ENCODE measurements at regions not wholly inside any gene's neighbourhood (a gene's known extent, or its start where the extent isn't known, plus 50 kb on each side); places are given as distances from the start of the nearest gene placed in this dataset.
"Not testable (repeated sequence)": the region's sequence is repeated elsewhere in the genome, so short reads cannot be mapped to it uniquely, and the experiment has no call there.

DNA sequence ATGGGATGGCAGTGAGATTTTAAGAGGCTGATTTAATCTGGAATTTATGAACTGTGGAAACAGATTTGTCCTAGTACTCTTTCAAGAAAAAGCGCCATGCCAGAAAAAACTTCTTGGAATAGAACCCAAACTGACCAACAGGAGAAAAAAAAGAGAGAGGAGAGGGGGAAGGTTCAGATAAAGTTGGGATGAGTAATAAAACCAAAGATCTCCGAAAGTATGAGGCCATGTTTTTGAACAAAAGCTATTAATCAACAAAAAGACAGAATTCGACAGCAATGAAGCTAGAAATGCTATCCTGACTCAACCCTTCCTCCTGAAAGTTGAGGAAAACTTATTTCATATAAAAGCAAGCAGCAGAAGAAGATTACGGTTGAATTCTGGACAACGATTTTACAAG is 135.5 kb downstream of the CEMIP2 start:
- no peak for DNase-seq (ENCODE audit: low read depth)

DNA sequence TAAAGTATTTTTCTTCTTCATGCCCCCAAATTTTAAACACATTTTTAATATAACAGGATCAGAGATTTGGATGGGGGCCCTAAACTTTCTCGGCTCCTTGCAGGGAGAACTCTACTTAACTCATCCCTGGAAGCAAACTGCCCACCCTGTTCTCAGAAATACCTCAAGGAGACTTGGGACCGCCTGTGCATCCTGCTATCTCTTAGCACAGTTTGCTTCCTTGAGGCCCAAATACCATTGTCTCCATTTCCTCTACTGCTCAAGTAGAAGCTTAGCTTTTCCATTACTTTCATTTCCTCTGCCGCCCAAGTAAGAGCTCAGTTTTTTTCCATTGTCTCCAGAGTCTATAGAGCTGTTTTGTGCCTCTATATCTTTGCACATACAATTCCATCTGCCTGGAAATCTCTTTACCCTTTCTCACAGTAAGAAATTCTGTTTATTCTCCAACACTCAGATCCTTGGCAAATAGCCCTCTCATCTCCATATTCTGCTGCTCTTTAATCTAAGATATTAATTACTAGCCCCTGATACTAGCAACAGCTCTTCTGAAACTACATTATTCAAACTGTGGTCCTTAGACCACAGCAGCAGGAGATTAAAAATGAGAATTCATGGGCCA is 137.8 kb downstream of the CEMIP2 start:
- DNase-seq (ENCODE audit: low read depth): no peak

DNA sequence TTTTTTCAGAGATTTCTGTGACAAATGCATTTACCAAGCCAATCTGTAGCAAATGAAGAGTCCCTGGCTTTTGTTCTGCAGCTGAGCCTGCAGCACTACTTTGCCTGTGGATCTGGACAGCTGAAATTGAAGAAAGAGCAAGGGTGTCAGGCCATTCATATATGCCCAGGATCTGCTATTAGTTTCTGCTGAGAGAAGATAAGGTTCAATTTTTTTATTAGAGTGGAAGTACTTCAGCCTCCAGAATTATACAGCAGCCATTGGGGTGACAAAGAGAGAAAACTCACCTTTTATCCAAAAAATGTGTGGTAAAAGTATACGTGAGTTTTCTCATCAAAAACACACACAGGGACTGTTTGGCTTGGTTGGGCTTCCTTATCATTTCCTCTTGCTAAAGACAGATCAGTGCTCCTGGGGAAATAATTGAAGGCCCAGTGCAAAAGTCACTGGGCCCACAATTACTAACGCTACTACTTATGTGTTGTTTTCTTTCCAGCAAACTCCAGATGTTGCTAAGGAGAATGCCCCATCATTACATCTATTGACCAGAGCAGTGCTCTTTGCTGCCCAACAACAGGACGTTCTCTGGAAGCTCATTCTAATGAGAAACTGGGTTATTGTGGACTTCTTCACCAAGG is 138.6 kb downstream of the CEMIP2 start:
- DNase-seq (ENCODE audit: low read depth): no peak

DNA sequence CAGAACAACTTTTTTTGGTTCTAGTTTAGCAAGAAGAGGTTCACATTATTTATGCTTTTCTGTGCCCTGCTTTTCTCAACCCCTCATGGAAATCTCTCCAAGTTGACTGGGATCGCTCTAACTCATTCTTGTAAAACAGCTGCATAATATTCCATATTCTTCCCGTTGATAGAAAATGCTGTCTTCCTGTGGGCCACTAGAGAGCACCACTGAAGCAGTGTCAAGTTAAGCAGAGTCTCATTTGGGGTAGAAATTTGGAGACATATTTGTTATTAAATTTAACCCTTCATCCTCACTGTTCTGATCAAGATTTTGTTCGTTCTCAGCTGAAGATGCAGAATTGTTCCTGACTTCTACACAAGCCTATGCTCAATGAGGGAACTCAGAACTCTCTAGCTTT is 140.1 kb downstream of the CEMIP2 start:
- DNase-seq (ENCODE audit: low read depth): no peak

DNA sequence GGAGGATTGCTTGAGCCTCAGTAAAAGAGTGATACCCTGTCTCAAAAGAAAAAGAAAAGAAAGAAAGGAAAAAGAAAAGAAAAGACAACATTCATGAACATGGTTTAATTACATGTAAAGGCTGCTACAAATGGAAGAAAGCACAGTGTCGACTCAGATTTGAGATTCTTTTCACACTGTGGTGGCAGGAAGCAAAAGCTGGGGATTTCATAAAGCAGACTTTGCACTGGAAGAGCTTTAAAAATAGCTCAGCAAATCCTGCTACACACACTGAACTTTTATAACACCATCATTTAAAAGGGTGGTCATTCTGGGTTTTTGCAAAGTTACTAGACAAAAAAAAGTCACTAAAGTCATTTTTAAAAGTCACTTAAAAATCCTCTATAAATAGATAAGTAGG is 140.8 kb downstream of the CEMIP2 start:
- DNase-seq (ENCODE audit: low read depth): no peak

DNA sequence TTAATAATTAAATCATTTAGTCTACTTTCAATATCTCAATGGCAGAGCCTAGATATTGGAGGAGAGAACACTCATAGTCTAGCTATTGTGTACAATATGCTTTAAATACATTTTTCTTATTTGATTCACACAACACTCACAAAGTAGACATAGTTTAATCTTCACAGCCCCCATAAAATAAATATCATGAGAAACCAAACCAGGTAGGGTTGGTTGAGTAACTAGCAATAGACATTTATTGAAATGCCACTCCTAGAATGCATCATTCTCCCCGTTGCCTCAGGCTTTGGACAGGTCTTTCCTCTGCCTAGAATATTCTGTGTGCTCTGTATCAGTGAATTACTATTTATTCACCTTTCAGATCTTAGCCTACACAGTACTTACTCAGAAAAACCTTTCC is 141.9 kb downstream of the CEMIP2 start:
- no peak for DNase-seq (ENCODE audit: low read depth)

DNA sequence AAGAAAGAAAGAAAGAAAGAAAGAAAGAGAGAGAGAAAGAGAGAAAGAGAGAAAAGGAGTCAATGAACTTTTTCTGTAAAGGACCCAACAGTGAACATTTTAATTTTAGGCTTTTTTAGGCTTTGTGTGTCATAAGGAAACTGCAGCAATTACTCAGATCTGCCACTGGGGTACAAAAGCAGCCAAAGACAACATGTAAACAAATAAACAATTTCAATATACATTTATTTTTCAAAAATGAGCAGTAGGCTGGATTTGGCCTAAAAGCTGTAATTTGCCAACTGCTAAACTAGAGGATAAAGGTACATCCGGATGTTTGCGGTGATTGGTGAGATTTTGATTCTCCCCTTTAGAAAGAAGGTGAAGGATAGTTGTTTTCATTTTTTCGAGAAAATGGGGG is 143.6 kb downstream of the CEMIP2 start:
- DNase-seq (ENCODE audit: low read depth): no peak

DNA sequence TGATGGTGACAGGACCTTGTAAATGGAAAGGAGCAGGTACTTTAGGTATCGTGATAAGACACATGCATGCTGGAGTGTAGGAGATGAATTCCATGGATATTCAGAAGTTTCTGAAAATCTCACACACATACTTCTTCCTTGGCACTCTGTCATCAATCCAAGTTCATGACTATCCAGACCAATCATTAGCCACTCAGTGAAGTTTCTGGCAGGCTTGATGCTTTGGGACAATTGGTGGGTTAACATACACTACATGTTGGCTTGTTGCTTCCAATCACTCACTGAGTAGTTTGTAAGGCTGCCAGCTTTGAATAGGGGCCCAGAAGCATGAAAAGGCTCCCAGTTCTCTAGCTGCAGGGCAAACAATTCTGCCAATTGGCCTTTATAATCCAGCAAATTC is 147.6 kb downstream of the CEMIP2 start:
- no peak for DNase-seq (ENCODE audit: low read depth)

DNA sequence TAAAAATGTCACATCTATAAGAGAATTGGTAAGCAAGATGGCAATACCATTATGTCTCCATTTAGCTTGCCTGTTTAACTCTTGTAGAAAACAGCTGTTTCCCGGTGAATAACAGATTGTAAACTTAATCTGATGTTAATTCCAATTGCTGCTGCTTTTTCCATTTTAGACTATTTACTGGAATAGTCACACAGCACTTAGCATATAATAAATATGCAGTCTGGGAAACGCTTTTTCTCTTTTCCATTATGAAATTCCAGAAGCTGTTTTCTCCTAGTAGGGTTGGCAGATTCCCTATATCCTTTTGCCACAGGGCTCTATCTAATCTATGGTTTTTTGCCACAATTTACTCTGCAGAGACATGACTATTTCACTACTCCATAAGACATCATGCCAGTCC is 148.0 kb downstream of the CEMIP2 start:
- DNase-seq (ENCODE audit: low read depth): no peak

DNA sequence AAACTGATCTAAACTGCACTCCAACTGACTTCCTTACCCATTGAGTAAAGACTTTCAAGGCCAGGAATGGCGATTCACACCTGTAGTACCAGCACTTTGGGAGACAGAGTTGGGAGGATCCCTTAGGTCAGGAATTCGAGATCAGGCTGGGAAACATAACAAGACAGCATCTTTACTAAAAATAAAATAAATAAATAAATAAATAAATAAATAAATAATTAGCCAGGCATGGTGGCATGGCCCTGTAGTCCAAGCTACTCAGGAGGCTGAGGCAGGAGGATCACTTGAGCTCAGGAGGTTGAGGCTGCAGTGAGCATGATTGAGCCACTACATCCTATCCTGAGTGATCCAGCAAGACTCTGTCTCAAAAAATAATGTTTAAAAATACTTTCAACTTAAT is 148.4 kb downstream of the CEMIP2 start:
- no peak for DNase-seq (ENCODE audit: low read depth)

DNA sequence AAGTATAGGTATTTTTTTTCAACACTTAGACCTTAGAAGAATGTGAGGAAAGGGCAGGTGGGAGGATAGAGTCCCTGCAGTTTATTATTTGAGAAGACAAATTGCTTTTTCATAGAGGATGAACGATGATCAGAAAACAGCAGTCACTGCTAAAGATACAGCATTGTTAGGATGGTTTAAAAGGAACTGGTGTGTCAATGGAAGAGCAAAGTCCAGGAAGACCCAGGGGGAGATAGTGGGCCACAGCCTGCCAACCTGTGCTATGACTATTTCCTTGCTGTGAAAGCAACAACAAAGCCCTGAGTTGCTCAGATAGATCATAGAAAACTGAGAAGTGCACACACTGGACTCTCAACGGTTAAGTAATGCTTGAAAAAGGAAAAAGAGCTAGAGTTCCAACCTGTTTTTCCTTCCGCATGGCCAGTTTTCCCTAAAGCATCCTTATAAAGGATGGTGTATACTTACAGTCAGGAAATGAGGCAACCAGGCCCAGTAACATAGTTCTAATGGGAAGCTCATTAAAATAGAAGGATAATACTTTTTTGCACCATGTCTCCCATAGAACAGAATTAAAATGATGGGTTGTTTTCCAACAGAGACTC is 153.8 kb downstream of the CEMIP2 start:
- DNase-seq (ENCODE audit: low read depth): no peak

DNA sequence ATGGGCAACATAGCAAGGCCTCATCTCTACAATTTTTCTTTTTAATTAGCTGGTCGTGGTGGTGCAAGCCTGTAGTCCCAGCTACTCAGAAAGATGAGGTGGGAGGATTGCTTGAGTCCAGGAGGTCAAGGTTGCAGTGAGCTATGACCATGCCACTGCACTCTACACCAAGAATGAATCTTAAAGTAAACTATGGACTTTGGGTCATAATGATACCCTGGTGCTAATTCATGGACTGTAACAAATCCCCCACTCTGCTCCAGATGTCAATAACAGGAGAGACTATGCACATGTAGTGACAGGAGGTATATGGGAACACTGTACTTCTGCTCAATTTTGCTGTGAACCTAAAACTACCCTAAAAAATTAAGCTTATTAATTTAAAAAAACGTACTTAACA is 155.4 kb downstream of the CEMIP2 start:
- no peak for DNase-seq (ENCODE audit: low read depth)

DNA sequence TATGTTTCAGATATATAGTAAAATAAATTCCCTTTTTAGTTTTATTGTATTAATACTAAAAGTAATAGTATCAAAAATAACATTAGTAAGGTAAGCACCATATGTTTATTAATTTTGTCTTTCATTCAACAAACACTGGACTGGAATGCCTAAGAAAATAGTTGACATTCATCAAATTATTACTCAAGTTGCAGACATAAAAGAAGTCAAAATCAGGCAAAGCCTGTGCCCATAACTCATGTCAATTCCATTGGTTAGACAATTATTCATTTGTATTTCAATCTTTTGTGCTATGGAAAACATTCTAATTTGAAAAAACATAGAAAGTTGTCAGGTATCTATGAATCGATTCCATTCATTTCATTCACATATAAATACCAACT is 158.9 kb downstream of the CEMIP2 start:
- DNase-seq (ENCODE audit: low read depth): no peak

DNA sequence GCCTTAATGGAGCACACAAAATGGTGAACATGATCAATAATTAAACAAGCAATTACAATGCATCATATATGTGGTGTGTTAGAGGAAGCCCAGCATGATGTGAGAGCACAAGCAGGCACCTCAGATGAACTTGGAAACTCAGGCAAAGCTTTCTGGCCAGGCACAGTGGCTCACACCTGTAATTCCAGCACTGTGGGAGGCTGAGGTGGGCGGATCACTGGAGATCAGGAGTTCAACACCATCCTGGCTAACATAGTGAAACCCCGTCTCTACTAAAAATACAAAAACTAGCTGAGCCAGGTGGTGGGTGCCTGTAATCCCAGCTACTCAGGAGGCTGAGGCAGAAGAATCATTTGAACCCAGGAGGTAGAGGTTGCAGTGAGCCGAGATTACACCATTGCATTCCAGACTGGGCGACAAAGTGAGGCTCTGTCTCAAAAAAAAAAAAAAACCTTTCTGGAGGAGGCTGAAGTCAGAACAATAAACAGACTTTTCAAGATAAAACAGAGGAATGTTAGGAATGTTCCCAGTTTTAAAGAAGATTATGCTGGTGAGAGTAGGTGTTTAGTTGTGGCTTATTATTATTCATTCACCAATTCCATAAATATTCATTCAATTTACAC is 159.4 kb downstream of the CEMIP2 start:
- no peak for DNase-seq (ENCODE audit: low read depth)

DNA sequence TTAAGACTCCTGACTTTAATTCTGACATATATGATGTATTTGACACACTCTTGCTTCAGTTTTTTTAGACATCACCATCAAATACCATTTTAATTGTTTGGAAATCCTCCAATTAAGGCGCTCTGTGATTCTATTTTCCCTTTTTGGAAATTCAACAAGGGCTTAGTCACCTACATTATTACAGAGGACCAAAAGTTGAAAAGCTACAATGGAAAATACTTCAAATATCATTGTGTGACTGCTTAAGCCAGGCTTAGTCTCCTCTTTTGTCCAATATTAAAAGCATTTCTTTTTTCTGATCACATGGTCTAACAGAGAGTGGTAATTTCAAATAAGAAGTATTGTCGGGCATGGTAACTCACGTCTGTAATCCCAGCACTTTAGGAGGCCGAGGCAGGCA is 160.3 kb downstream of the CEMIP2 start:
- DNase-seq (ENCODE audit: low read depth): no peak

DNA sequence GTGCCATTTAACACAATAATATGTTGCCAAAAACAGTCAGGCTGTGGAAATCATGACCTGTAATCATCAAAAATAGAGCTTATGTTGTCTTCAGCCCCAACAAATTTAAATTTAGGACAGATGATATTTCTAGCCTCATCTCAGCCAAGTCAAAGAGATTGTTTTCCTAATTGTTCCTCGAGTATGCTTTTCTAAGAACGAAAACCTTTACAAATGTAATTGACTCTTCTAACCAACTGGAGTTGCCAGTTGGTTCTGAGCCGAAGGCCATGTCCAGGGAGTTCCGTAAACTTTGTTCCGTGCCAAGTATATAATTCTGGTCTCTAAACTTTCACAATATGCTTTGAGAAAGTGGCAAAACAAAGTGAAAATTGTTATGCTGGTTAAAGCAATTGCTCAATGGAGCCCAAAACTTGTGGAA is 160.8 kb downstream of the CEMIP2 start:
- DNase-seq (ENCODE audit: low read depth): no peak

DNA sequence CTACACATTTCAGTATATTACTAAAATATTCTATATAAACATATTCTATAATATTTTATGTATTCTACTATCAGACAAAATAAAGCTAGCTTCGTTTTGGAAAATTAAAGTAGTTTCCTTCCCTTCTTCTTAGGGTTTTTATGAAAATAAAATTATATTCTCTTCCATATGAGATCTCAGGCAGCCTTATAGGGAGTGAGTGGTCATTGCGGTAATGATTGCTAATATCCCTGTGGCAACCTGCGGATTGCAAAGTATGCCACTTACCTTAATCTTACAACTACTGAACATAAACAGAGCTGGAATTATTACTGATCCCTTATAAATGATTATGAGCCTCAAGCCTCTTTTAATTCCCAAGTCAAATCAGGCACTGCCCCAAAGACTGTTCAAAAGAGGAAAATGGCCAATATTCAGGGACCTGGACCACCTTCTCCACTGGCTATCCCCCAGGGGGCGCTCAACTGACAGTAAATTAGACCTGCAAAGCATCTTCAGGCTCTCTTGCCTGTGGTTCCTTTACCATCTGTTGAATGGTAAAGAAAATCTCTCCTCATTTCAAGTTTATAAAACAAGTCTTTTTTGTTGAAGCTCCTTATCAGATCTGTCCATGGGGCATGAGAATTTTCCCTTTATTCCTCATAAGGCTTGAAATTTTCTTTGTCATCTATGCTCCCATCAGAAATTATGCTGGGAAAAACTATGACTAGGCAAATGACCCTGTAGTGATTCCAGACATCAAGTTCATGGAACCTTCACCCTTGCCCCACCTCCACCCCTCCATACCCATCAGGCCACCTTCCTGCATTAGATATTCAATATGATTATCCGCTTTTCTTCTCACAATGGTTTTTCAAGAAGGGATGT is 163.9 kb downstream of the CEMIP2 start:
- DNase-seq (ENCODE audit: low read depth): peak; percentile 37

DNA sequence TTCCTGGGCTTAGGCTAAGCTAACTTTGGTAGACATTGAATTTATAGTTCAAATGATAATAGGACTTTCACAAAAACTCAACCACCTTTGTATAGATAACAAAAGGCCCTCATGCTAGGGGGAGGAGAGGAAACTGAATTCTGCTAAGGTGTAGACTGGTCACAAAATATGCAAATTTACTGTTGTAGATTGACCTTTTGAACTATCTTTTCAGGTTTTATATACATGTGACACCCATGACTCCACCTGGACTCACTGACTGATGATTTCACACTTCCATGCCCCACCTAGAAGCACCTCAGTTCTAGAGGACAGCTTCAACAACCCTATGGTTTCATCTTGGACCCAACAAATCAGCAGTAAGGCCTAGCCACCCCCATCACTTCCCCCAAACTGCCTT is 165.7 kb downstream of the CEMIP2 start:
- no peak for DNase-seq (ENCODE audit: low read depth)

DNA sequence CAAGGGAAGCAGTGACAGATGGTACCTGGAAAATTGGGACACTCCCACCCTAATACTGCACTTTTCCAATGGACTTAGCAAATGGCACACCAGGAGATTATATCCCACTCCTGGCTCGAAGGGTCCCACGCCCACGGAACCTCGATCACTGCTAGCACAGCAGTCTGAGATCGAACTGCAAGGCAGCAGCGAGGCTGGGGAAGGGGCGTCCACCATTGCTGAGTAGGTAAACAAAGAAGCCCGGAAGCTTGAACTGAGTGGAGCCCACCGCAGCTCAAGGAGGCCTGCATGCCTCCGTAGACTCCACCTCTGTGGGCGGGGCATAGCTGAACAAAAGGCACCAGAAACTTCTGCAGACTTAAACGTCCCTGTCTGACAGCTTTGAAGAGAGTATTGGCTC is 172.6 kb downstream of the CEMIP2 start:
- not testable (repeated sequence) for DNase-seq (ENCODE audit: low read depth)

DNA sequence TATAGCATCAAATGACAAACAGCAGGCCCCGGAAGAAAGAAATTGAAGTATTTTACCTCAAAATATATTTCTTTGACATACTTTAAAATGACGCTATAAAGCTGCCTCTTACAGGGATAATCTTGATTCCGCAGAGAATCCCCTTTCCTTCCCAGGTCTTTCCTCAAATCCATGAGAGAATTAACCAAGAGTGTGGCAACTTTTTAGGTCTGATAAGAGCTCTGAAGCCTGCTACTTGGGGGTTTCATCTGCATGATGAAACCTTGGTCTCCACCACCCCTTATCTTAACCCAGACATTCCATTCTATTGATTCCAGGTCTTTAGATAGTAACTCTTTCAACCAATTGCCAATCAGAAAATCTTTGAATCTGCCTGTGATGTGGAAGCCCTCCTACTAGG is 173.8 kb downstream of the CEMIP2 start:
- DNase-seq (ENCODE audit: low read depth): no peak

DNA sequence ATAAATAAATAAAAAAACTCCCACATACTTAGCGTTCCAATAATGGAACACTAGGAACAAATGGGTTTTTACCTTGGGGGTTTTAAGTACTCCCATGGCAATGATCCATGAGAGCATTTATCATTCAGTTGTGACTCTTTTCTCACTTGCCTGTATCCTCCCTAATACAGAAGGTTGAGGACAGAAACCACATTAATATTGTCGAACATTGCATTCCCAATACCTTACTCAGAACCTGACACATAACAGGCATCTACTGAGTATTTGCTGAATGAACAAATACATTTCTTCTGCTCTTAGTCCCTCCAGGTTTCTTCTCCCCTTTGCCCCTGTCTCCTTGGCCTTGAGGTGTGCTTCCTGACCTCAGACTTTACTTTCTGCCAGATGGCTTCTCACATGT is 175.9 kb downstream of the CEMIP2 start:
- no peak for DNase-seq (ENCODE audit: low read depth)

DNA sequence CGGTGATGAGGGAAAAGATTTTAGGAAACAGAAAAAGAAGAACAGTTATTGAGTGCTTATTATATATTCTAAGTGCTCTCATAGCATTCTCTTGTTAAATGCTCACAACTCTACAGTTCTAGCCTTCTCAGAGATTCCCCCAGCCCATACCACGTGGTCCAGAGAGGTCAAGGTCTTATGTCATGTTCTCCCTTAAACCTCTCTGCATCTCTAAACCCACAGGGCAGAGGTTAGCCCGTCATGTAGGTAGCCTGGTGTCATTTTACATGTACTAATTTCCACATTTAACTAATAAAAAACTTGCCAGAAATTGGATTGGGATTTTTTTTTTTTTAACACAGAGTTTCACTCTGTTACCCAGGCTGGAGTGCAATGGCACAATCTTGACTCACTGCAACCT is 178.0 kb downstream of the CEMIP2 start:
- DNase-seq (ENCODE audit: low read depth): no peak

DNA sequence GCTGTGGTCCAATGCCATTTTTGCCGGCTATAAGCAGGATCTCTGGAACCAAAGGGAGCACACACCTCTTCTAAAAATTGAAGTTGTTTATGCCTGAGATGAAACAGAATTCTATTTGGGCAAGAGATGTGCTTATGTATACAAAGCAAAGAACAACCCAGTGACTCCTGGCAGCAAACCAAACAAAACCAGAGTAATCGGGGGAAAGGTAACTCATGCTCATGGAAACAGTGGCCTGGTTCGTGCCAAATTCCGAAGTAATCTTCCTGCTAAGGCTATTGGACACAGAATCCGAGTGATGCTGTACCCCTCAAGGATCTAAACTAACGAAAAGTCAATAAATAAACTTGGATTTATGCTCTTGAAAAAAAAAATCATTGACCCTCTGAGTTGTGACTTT is 178.7 kb downstream of the CEMIP2 start:
- DNase-seq (ENCODE audit: low read depth): no peak
